NCI-H748 (cell line): ENCODE measurements at regions not wholly inside any gene's neighbourhood (a gene's known extent, or its start where the extent isn't known, plus 50 kb on each side); places are given as distances from the start of the nearest gene placed in this dataset.
"Not testable (repeated sequence)": the region's sequence is repeated elsewhere in the genome, so short reads cannot be mapped to it uniquely, and the experiment has no call there.

ENCODE experiments used
- DNase-seq: peaks from one replicate; lab custom pipeline; 2025; ENCODE audit not compliant: unreplicated experiment; lab: John Stamatoyannopoulos, UW

GRCh38 chr10:2387672-2388071 is 650.3 kb upstream of the ADARB2 start:
- DNase-seq, result no peak

GRCh38 chr10:2387261-2387660 is 649.9 kb upstream of the ADARB2 start:
- DNase-seq, result no peak

- DNase-seq, result no peak
These were observed 642.9 kb upstream of the ADARB2 start for GRCh38 chr10:2380218-2380617.

- no peak for DNase-seq
These were observed 629.8 kb upstream of the ADARB2 start for GRCh38 chr10:2367083-2367482.

GRCh38 chr10:2366264-2366931 is 629.1 kb upstream of the ADARB2 start:
- no peak for DNase-seq

GRCh38 chr10:2362331-2362730 is 625.0 kb upstream of the ADARB2 start:
- no peak for DNase-seq

GRCh38 chr10:2358586-2358985 is 621.3 kb upstream of the ADARB2 start:
- no peak for DNase-seq

- no peak for DNase-seq
These were observed 619.3 kb upstream of the ADARB2 start for GRCh38 chr10:2356670-2357069.

GRCh38 chr10:2351566-2351965 is 614.2 kb upstream of the ADARB2 start:
- DNase-seq, result no peak

- DNase-seq, result no peak
These were observed 604.9 kb upstream of the ADARB2 start for GRCh38 chr10:2342206-2342605.

- no peak for DNase-seq
These were observed 603.7 kb upstream of the ADARB2 start for GRCh38 chr10:2340831-2341647.

GRCh38 chr10:2335626-2336025 is 598.3 kb upstream of the ADARB2 start:
- no peak for DNase-seq

- no peak for DNase-seq
These were observed 597.2 kb upstream of the ADARB2 start for GRCh38 chr10:2334575-2334974.

GRCh38 chr10:2329082-2329481 is 591.8 kb upstream of the ADARB2 start:
- no peak for DNase-seq

- no peak for DNase-seq
These were observed 589.1 kb upstream of the ADARB2 start for GRCh38 chr10:2326411-2326810.

GRCh38 chr10:2315045-2315485 is 577.7 kb upstream of the ADARB2 start:
- not testable (repeated sequence) for DNase-seq

GRCh38 chr10:2306081-2306480 is 568.8 kb upstream of the ADARB2 start:
- no peak for DNase-seq

GRCh38 chr10:2303169-2303568 is 565.8 kb upstream of the ADARB2 start:
- DNase-seq, result no peak

GRCh38 chr10:2301227-2301626 is 563.9 kb upstream of the ADARB2 start:
- no peak for DNase-seq

- peak; percentile 85 for DNase-seq
These were observed 562.9 kb upstream of the ADARB2 start for GRCh38 chr10:2300231-2300630.

GRCh38 chr10:2296179-2296891 is 559.0 kb upstream of the ADARB2 start:
- peak; percentile 22 for DNase-seq

- DNase-seq, result no peak
These were observed 557.4 kb upstream of the ADARB2 start for GRCh38 chr10:2294739-2295138.
